ENCODE measurements at regions not wholly inside any gene's neighbourhood (a gene's known extent, or its start where the extent isn't known, plus 50 kb on each side); places are given as distances from the start of the nearest gene placed in this dataset.

- DNase-seq = peak; percentile 24
These were observed 155.7 kb downstream of the TNFSF18 start for GRCh38 chr1:172895050-172895460.

- DNase-seq = no peak
These were observed 155.0 kb downstream of the TNFSF18 start for GRCh38 chr1:172895761-172896160.

- DNase-seq = no peak
These were observed 153.0 kb downstream of the TNFSF18 start for GRCh38 chr1:172897738-172898137.

GRCh38 chr1:172898866-172899265 is 151.9 kb downstream of the TNFSF18 start:
- no peak for DNase-seq

- no peak for DNase-seq
These were observed 150.3 kb downstream of the TNFSF18 start for GRCh38 chr1:172900376-172900997.

- no peak for DNase-seq
These were observed 148.5 kb downstream of the TNFSF18 start for GRCh38 chr1:172902200-172902599.

GRCh38 chr1:172902861-172903381 is 147.8 kb downstream of the TNFSF18 start:
- no peak for DNase-seq

GRCh38 chr1:172903581-172904220 is 147.0 kb downstream of the TNFSF18 start:
- DNase-seq = no peak

GRCh38 chr1:172905452-172905851 is 145.3 kb downstream of the TNFSF18 start:
- DNase-seq = no peak

GRCh38 chr1:172906778-172907592 is 143.8 kb downstream of the TNFSF18 start:
- DNase-seq = no peak

- no peak for DNase-seq
These were observed 142.9 kb downstream of the TNFSF18 start for GRCh38 chr1:172907834-172908326.

- DNase-seq = no peak
These were observed 141.0 kb downstream of the TNFSF18 start for GRCh38 chr1:172909606-172910326.

- DNase-seq = no peak
These were observed 137.9 kb downstream of the TNFSF18 start for GRCh38 chr1:172912765-172913260.

- DNase-seq = no peak
These were observed 136.1 kb downstream of the TNFSF18 start for GRCh38 chr1:172914501-172915144.

- DNase-seq = no peak
These were observed 135.5 kb downstream of the TNFSF18 start for GRCh38 chr1:172915271-172915670.

GRCh38 chr1:172916116-172916515 is 134.6 kb downstream of the TNFSF18 start:
- no peak for DNase-seq

- no peak for DNase-seq
These were observed 132.8 kb downstream of the TNFSF18 start for GRCh38 chr1:172917972-172918371.

GRCh38 chr1:172918478-172918877 is 132.3 kb downstream of the TNFSF18 start:
- DNase-seq = no peak

GRCh38 chr1:172926070-172926469 is 124.7 kb downstream of the TNFSF18 start:
- no peak for DNase-seq

GRCh38 chr1:172928412-172928811 is 122.3 kb downstream of the TNFSF18 start:
- no peak for DNase-seq

GRCh38 chr1:172929006-172929405 is 121.7 kb downstream of the TNFSF18 start:
- no peak for DNase-seq

- no peak for DNase-seq
These were observed 120.6 kb downstream of the TNFSF18 start for GRCh38 chr1:172930142-172930541.

All from NCI-H510A (cell line).